Activated CD8-positive, alpha-beta T cell treated with anti-CD3 and anti-CD28 coated beads for 36 hours (primary cell): ENCODE measurements at regions not wholly inside any gene's neighbourhood (a gene's known extent, or its start where the extent isn't known, plus 50 kb on each side); places are given as distances from the start of the nearest gene placed in this dataset.

ENCODE experiments used
- ATAC-seq: fragments of 200-7000 bp; cut with Tn5 transposase; one replicate; pipeline ENCODE4 v1.10.0; 2021; ENCODE audit warnings: mild to moderate bottlenecking, moderate library complexity
- CTCF ChIA-PET: fragments of 350-600 bp; sonication (Branson Sonifier 250); formaldehyde crosslinking; loops from one replicate; lab custom pipeline; 2021; ENCODE audit warnings: antibody characterized with exemption; lab: Charles Lee
- POLR2A ChIA-PET: fragments of 350-600 bp; sonication (Branson Sonifier 250); formaldehyde crosslinking; loops from one replicate; lab custom pipeline; 2021; ENCODE audit warnings: antibody characterized with exemption; lab: Charles Lee
- DNase-seq: peaks from one replicate; pipeline ENCODE4 v3.0.0-alpha.2; 2020
- H3K27ac Mint-ChIP-seq: one replicate; pipeline ENCODE4 v1.8.0; 2021; ENCODE audit warnings: mild to moderate bottlenecking, mixed read lengths
- H3K27me3 Mint-ChIP-seq: one replicate; pipeline ENCODE4 v1.8.0; 2021; ENCODE audit warnings: mixed read lengths
- H3K36me3 Mint-ChIP-seq: one replicate; pipeline ENCODE4 v1.8.0; 2021; ENCODE audit warnings: low read depth, mixed read lengths
- H3K4me1 Mint-ChIP-seq: one replicate; pipeline ENCODE4 v1.8.0; 2021; ENCODE audit warnings: low read depth, mixed read lengths
- H3K4me3 Mint-ChIP-seq: one replicate; pipeline ENCODE4 v1.8.0; 2021; ENCODE audit warnings: mild to moderate bottlenecking, moderate library complexity, mixed read lengths
- H3K9me3 Mint-ChIP-seq: one replicate; pipeline ENCODE4 v1.8.0; 2021; ENCODE audit warnings: mixed read lengths
- CTCF ChIP-seq: fragments of 200-600 bp; IDR thresholded peaks from one replicate; pipeline ENCODE4 v1.8.0; 2022; ENCODE audit warnings: antibody characterized with exemption, mild to moderate bottlenecking
- intact Hi-C: fragments of 100-400 bp; cut with micrococcal nuclease; formaldehyde crosslinking; loops from one replicate; pipeline ENCODE4 v1.10.0; 2022

GRCh38 chr9:99505936-99506335, 283.9 kb downstream of the SEC61B start:
- CTCF ChIA-PET: no interaction called here
- POLR2A ChIA-PET: no interaction called here
- ATAC-seq (no peak), DNase-seq (no peak)
- intact Hi-C loops: no loop called here
- no peaks in the 10 kb centered on the region for H3K36me3 Mint-ChIP-seq
- no peaks in the 10 kb centered on the region for H3K27me3 Mint-ChIP-seq
- H3K4me1 Mint-ChIP-seq: no peaks in the 10 kb centered on the region
- H3K4me3 Mint-ChIP-seq: no peak overlapping the region
- TF ChIP-seq CTCF: no peak
- no peaks in the 10 kb centered on the region for H3K9me3 Mint-ChIP-seq
- no peak overlapping the region for H3K27ac Mint-ChIP-seq

GRCh38 chr9:99506747-99507348, 284.8 kb downstream of the SEC61B start:
- no peak for TF ChIP-seq CTCF
- DNase-seq (no peak), ATAC-seq (no peak)
- intact Hi-C loops: no loop called here
- no peaks in the 10 kb centered on the region for H3K4me1 Mint-ChIP-seq
- H3K9me3 Mint-ChIP-seq: no peaks in the 10 kb centered on the region
- ChIA-PET CTCF (no interaction called here), POLR2A (no interaction called here)
- no peaks in the 10 kb centered on the region for H3K36me3 Mint-ChIP-seq
- H3K27me3 Mint-ChIP-seq: no peaks in the 10 kb centered on the region
- H3K27ac Mint-ChIP-seq: no peak overlapping the region
- H3K4me3 Mint-ChIP-seq: no peak overlapping the region

- intact Hi-C loops: no loop called here
- POLR2A ChIA-PET: no interaction called here
- CTCF ChIA-PET: no interaction called here
- TF ChIP-seq CTCF: no peak
- no peak overlapping the region for H3K4me3 Mint-ChIP-seq
- H3K27me3 Mint-ChIP-seq: peaks cover 3% of the 10 kb centered on the region
- H3K9me3 Mint-ChIP-seq: no peaks in the 10 kb centered on the region
- no peak for ATAC-seq
- peaks cover 2% of the 10 kb centered on the region for H3K4me1 Mint-ChIP-seq
- no peak for DNase-seq
- no peaks in the 10 kb centered on the region for H3K36me3 Mint-ChIP-seq
- H3K27ac Mint-ChIP-seq: no peak overlapping the region
Measured at GRCh38 chr9:99509065-99509745, 287.1 kb downstream of the SEC61B start.

GRCh38 chr9:99509900-99510535, 287.9 kb downstream of the SEC61B start:
- ATAC-seq (no peak), DNase-seq (no peak)
- H3K4me3 Mint-ChIP-seq: no peak overlapping the region
- no peaks in the 10 kb centered on the region for H3K36me3 Mint-ChIP-seq
- peaks cover 3% of the 10 kb centered on the region for H3K27me3 Mint-ChIP-seq
- POLR2A ChIA-PET: interaction anchor here (0.6 kb wide), 1 partner anchor 171 kb away, joined by 3 read pairs; no protein-coding TSS in a partner anchor
- peaks cover 2% of the 10 kb centered on the region for H3K4me1 Mint-ChIP-seq
- intact Hi-C loops: no loop called here
- TF ChIP-seq CTCF: no peak
- H3K9me3 Mint-ChIP-seq: no peaks in the 10 kb centered on the region
- no peak overlapping the region for H3K27ac Mint-ChIP-seq
- CTCF ChIA-PET: no interaction called here

GRCh38 chr9:99511723-99512122, 289.6 kb downstream of the SEC61B start:
- H3K9me3 Mint-ChIP-seq: no peaks in the 10 kb centered on the region
- H3K27ac Mint-ChIP-seq: no peak overlapping the region
- no peak overlapping the region for H3K4me3 Mint-ChIP-seq
- intact Hi-C loops: no loop called here
- ATAC-seq: no peak
- POLR2A ChIA-PET: interaction anchor here (0.5 kb wide), 1 partner anchor 194 kb away, joined by 3 read pairs; no protein-coding TSS in a partner anchor
- DNase-seq: no peak
- no peaks in the 10 kb centered on the region for H3K36me3 Mint-ChIP-seq
- no peak for TF ChIP-seq CTCF
- H3K4me1 Mint-ChIP-seq: peaks cover 6% of the 10 kb centered on the region
- CTCF ChIA-PET: no interaction called here
- H3K27me3 Mint-ChIP-seq: peaks cover 3% of the 10 kb centered on the region
